ENCODE measurements at regions not wholly inside any gene's neighbourhood (a gene's known extent, or its start where the extent isn't known, plus 50 kb on each side); places are given as distances from the start of the nearest gene placed in this dataset.
"Not testable (repeated sequence)": the region's sequence is repeated elsewhere in the genome, so short reads cannot be mapped to it uniquely, and the experiment has no call there.

- Histone ChIP-seq H3K9me3 (ENCODE audit: low read length) (peaks cover 17% of the 10 kb centered on the region), H3K4me1 (ENCODE audit: low read length) (no peaks in the 10 kb centered on the region), H3K4me3 (ENCODE audit: low read length) (no peak overlapping the region), H3K4me2 (ENCODE audit: low read depth, low read length, poor library complexity, severe bottlenecking) (no peak overlapping the region), H3K36me3 (ENCODE audit: insufficient read depth, low read length) (no peaks in the 10 kb centered on the region), H3K27me3 (ENCODE audit: low read length) (no peaks in the 10 kb centered on the region), H4K20me1 (ENCODE audit: insufficient read depth, low read depth, low read length) (no peaks in the 10 kb centered on the region), H3K9me2 (replicated peaks; ENCODE audit: insufficient read depth, low read length) (no peaks in the 10 kb centered on the region), H3K79me2 (ENCODE audit: low read length) (no peaks in the 10 kb centered on the region), H3K27ac (ENCODE audit: low read length) (no peak overlapping the region), H3K9ac (ENCODE audit: low read length) (no peak overlapping the region), H2AFZ (ENCODE audit: low read length) (no peak overlapping the region)
- no peak for DNase-seq
Observed at GRCh38 chr6:66173587-66173986, 466.6 kb upstream of the EYS start.

GRCh38 chr6:66166713-66167112 lies 459.7 kb upstream of the EYS start:
- H3K27me3 ChIP-seq (ENCODE audit: low read length); H3K4me2 ChIP-seq (ENCODE audit: low read depth, low read length, poor library complexity, severe bottlenecking); H4K20me1 ChIP-seq (ENCODE audit: insufficient read depth, low read depth, low read length); H3K9me2 ChIP-seq (replicated peaks; ENCODE audit: insufficient read depth, low read length); H3K36me3 ChIP-seq (ENCODE audit: insufficient read depth, low read length); H3K9ac ChIP-seq (ENCODE audit: low read length); H3K4me1 ChIP-seq (ENCODE audit: low read length); H3K27ac ChIP-seq (ENCODE audit: low read length); DNase-seq; H2AFZ ChIP-seq (ENCODE audit: low read length); H3K4me3 ChIP-seq (ENCODE audit: low read length); H3K79me2 ChIP-seq (ENCODE audit: low read length): not testable (repeated sequence)
- H3K9me3 ChIP-seq (ENCODE audit: low read length), result peaks cover 12% of the 10 kb centered on the region

- Histone ChIP-seq H3K4me1 (ENCODE audit: low read length) (no peaks in the 10 kb centered on the region), H3K9ac (ENCODE audit: low read length) (no peak overlapping the region), H3K79me2 (ENCODE audit: low read length) (no peaks in the 10 kb centered on the region), H3K9me3 (ENCODE audit: low read length) (peaks cover 34% of the 10 kb centered on the region), H3K4me2 (ENCODE audit: low read depth, low read length, poor library complexity, severe bottlenecking) (no peak overlapping the region), H2AFZ (ENCODE audit: low read length) (no peak overlapping the region), H3K4me3 (ENCODE audit: low read length) (no peak overlapping the region), H4K20me1 (ENCODE audit: insufficient read depth, low read depth, low read length) (no peaks in the 10 kb centered on the region), H3K27ac (ENCODE audit: low read length) (no peak overlapping the region), H3K27me3 (ENCODE audit: low read length) (no peaks in the 10 kb centered on the region), H3K36me3 (ENCODE audit: insufficient read depth, low read length) (no peaks in the 10 kb centered on the region), H3K9me2 (replicated peaks; ENCODE audit: insufficient read depth, low read length) (no peaks in the 10 kb centered on the region)
- no peak for DNase-seq
Observed at GRCh38 chr6:66161546-66162108, 454.6 kb upstream of the EYS start.

DNA sequence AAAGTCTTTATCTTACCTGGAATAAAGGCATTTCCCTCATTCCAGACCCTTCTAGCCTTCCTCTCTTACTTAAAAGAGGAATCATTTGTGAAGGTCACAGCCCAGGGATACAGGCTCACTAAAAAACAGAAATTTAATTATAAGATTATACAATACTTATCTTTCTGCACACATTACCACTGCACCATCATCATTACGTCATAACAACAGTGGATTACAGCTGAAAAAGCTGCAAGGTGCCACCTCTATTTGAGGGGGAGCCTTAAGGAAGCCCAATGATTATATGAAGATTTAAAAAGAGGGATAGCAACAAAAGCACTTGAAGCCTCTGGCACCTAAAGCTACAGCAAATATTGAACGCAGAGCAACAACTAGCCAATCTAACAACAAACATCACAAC lies 452.9 kb upstream of the EYS start:
- Histone ChIP-seq H3K36me3 (ENCODE audit: insufficient read depth, low read length) (no peaks in the 10 kb centered on the region), H4K20me1 (ENCODE audit: insufficient read depth, low read depth, low read length) (no peaks in the 10 kb centered on the region), H3K4me3 (ENCODE audit: low read length) (no peak overlapping the region), H3K79me2 (ENCODE audit: low read length) (no peaks in the 10 kb centered on the region), H3K27me3 (ENCODE audit: low read length) (no peaks in the 10 kb centered on the region), H2AFZ (ENCODE audit: low read length) (no peak overlapping the region), H3K4me2 (ENCODE audit: low read depth, low read length, poor library complexity, severe bottlenecking) (no peak overlapping the region), H3K9me2 (replicated peaks; ENCODE audit: insufficient read depth, low read length) (no peaks in the 10 kb centered on the region), H3K9me3 (ENCODE audit: low read length) (peaks cover 30% of the 10 kb centered on the region), H3K4me1 (ENCODE audit: low read length) (no peaks in the 10 kb centered on the region), H3K27ac (ENCODE audit: low read length) (no peak overlapping the region), H3K9ac (ENCODE audit: low read length) (no peak overlapping the region)
- no peak for DNase-seq

GRCh38 chr6:66153247-66153646 lies 446.2 kb upstream of the EYS start:
- Histone ChIP-seq H3K79me2 (ENCODE audit: low read length) (no peaks in the 10 kb centered on the region), H4K20me1 (ENCODE audit: insufficient read depth, low read depth, low read length) (no peaks in the 10 kb centered on the region)
- DNase-seq, result no peak

DNA sequence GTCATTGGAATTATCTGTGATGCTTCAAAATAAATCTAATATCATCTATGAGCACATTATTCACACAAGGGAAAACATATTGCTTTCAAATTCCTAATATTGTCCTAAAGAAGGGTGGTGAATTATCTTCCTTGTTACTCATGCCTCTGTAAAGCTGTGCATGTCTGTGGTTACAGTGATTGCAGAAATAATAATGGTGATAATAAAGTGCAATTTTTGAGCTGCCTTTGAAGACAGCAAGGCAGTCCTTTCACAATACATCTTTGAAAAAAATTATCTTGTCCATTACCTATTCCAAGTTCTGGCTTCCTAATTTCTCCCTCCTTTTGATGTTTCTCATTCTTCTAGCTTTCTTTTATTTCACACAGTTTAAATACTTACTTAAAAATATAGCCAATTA lies 442.1 kb upstream of the EYS start:
- no peak for DNase-seq
- Histone ChIP-seq H4K20me1 (ENCODE audit: insufficient read depth, low read depth, low read length) (no peaks in the 10 kb centered on the region), H2AFZ (ENCODE audit: low read length) (no peak overlapping the region), H3K27me3 (ENCODE audit: low read length) (no peaks in the 10 kb centered on the region), H3K4me1 (ENCODE audit: low read length) (no peaks in the 10 kb centered on the region), H3K79me2 (ENCODE audit: low read length) (no peaks in the 10 kb centered on the region), H3K36me3 (ENCODE audit: insufficient read depth, low read length) (no peaks in the 10 kb centered on the region), H3K9ac (ENCODE audit: low read length) (no peak overlapping the region), H3K4me3 (ENCODE audit: low read length) (no peak overlapping the region), H3K4me2 (ENCODE audit: low read depth, low read length, poor library complexity, severe bottlenecking) (no peak overlapping the region), H3K9me3 (ENCODE audit: low read length) (peaks cover 17% of the 10 kb centered on the region), H3K9me2 (replicated peaks; ENCODE audit: insufficient read depth, low read length) (no peaks in the 10 kb centered on the region), H3K27ac (ENCODE audit: low read length) (no peak overlapping the region)

More at GRCh38 chr6:66153247-66153646, 446.2 kb upstream of the EYS start:
- Histone ChIP-seq H3K36me3 (ENCODE audit: insufficient read depth, low read length) (no peaks in the 10 kb centered on the region), H3K27me3 (ENCODE audit: low read length) (no peaks in the 10 kb centered on the region), H3K9ac (ENCODE audit: low read length) (no peak overlapping the region), H3K4me2 (ENCODE audit: low read depth, low read length, poor library complexity, severe bottlenecking) (no peak overlapping the region), H3K4me3 (ENCODE audit: low read length) (no peak overlapping the region), H3K4me1 (ENCODE audit: low read length) (no peaks in the 10 kb centered on the region), H3K27ac (ENCODE audit: low read length) (no peak overlapping the region), H2AFZ (ENCODE audit: low read length) (no peak overlapping the region), H3K9me2 (replicated peaks; ENCODE audit: insufficient read depth, low read length) (no peaks in the 10 kb centered on the region), H3K9me3 (ENCODE audit: low read length) (peaks cover 14% of the 10 kb centered on the region)

DNA sequence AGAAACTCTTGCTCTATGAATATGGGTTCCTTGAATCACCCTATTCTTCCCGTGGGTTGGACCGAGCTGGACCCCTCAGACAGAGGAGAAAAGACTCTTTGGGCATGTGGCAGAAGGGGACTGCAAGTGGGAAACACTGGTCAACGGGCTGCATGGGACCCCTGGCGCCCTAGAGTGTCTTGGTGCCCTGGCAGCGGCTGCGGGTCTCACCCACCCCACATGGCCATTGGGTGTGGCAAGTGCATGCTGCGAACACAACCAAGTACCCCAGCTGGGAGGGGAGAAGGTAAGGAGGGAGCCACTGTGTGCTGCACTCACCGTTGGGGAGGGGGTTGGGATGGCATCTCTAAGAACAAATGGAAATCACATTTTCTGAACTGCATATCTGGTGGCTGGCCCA lies 438.8 kb upstream of the EYS start:
- H3K4me3 ChIP-seq (ENCODE audit: low read length), result no peak overlapping the region

DNA sequence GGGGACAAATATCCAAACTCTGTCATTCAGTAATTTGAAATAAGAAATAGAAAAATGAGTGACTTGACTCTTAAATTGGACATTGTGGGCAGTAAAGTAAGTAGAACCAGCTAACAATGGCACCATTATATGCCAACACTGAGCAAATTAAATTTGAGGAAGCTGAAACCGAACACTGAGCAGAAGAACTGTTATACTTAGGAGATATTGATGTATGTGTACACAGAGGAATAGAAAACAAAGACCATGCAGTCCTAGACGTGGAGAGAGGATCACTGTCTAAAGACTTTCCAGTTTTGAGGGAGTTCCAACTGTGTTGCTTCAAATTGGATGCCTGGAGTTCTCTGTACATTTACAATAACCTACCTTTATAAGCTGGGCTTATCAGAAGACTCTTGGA lies 427.0 kb upstream of the EYS start:
- H4K20me1 ChIP-seq (ENCODE audit: insufficient read depth, low read depth, low read length), result no peaks in the 10 kb centered on the region
- no peaks in the 10 kb centered on the region for H3K27me3 ChIP-seq (ENCODE audit: low read length)

More for the DNA sequence above, 438.8 kb upstream of the EYS start:
- Histone ChIP-seq H3K4me2 (ENCODE audit: low read depth, low read length, poor library complexity, severe bottlenecking) (no peak overlapping the region), H3K36me3 (ENCODE audit: insufficient read depth, low read length) (no peaks in the 10 kb centered on the region), H3K79me2 (ENCODE audit: low read length) (no peaks in the 10 kb centered on the region), H3K9ac (ENCODE audit: low read length) (no peak overlapping the region), H3K27me3 (ENCODE audit: low read length) (no peaks in the 10 kb centered on the region), H3K9me2 (replicated peaks; ENCODE audit: insufficient read depth, low read length) (no peaks in the 10 kb centered on the region), H3K9me3 (ENCODE audit: low read length) (peaks cover 14% of the 10 kb centered on the region; the same call in 1 of the 2 replicates), H4K20me1 (ENCODE audit: insufficient read depth, low read depth, low read length) (no peaks in the 10 kb centered on the region), H3K27ac (ENCODE audit: low read length) (no peak overlapping the region), H2AFZ (ENCODE audit: low read length) (no peak overlapping the region), H3K4me1 (ENCODE audit: low read length) (no peaks in the 10 kb centered on the region)
- no peak for DNase-seq

DNA sequence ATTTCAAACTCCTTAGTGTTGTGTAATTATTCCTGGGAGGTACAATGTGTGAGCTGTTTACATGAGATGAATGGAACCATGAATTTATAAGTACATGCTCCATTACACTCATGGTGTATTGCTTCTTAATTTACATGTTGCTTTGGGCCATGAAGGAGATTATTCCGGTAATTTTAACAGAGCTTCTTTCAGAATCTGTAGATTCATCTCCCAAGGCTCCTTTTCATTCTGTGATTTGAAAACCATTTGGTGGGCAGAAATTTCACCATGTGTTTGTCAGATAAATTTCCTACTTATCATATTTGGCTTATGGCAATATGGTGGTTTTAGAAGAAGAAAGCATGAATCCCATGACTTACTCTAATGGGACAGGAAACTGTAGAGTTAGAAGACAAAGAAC lies 421.6 kb upstream of the EYS start:
- H3K27ac ChIP-seq (ENCODE audit: low read length), result no peak overlapping the region
- H3K9ac ChIP-seq (ENCODE audit: low read length), result no peak overlapping the region

More for the DNA sequence above, 427.0 kb upstream of the EYS start:
- Histone ChIP-seq H2AFZ (ENCODE audit: low read length) (no peak overlapping the region), H3K27ac (ENCODE audit: low read length) (no peak overlapping the region), H3K9me2 (replicated peaks; ENCODE audit: insufficient read depth, low read length) (no peaks in the 10 kb centered on the region), H3K9ac (ENCODE audit: low read length) (no peak overlapping the region), H3K4me2 (ENCODE audit: low read depth, low read length, poor library complexity, severe bottlenecking) (no peak overlapping the region), H3K4me3 (ENCODE audit: low read length) (no peak overlapping the region), H3K36me3 (ENCODE audit: insufficient read depth, low read length) (no peaks in the 10 kb centered on the region), H3K9me3 (ENCODE audit: low read length) (peaks cover 14% of the 10 kb centered on the region), H3K79me2 (ENCODE audit: low read length) (no peaks in the 10 kb centered on the region), H3K4me1 (ENCODE audit: low read length) (no peaks in the 10 kb centered on the region)
- no peak for DNase-seq

More for the DNA sequence above, 421.6 kb upstream of the EYS start:
- no peak overlapping the region for H3K4me3 ChIP-seq (ENCODE audit: low read length)
- H3K4me1 ChIP-seq (ENCODE audit: low read length), result no peaks in the 10 kb centered on the region
- H3K9me3 ChIP-seq (ENCODE audit: low read length), result peaks cover 25% of the 10 kb centered on the region
- no peak overlapping the region for H2AFZ ChIP-seq (ENCODE audit: low read length)
- no peaks in the 10 kb centered on the region for H3K36me3 ChIP-seq (ENCODE audit: insufficient read depth, low read length)
- no peaks in the 10 kb centered on the region for H4K20me1 ChIP-seq (ENCODE audit: insufficient read depth, low read depth, low read length)
- no peaks in the 10 kb centered on the region for H3K27me3 ChIP-seq (ENCODE audit: low read length)
- no peak overlapping the region for H3K4me2 ChIP-seq (ENCODE audit: low read depth, low read length, poor library complexity, severe bottlenecking)
- H3K9me2 ChIP-seq (replicated peaks; ENCODE audit: insufficient read depth, low read length), result no peaks in the 10 kb centered on the region
- no peak for DNase-seq
- no peaks in the 10 kb centered on the region for H3K79me2 ChIP-seq (ENCODE audit: low read length)

All from Karpas-422 (cell line).